ENCODE measurements at regions not wholly inside any gene's neighbourhood (a gene's known extent, or its start where the extent isn't known, plus 50 kb on each side); places are given as distances from the start of the nearest gene placed in this dataset.

- no peak for DNase-seq
- intact Hi-C loops (cut with micrococcal nuclease; ENCODE audit: unreplicated experiment): no loop called here
- no peaks in the 10 kb centered on the region for H3K9me3 Mint-ChIP-seq (ENCODE audit: unreplicated experiment)
- Histone ChIP-seq H3K27me3 (replicated peaks; ENCODE audit: control insufficient read depth, insufficient read depth, low read length) (no peaks in the 10 kb centered on the region), H3K4me3 (ENCODE audit: low read depth, low read length) (no peak overlapping the region), H3K4me1 (no peaks in the 10 kb centered on the region), H3K9me3 (0 out of 2 replicates have a peak, but pooled peaks cover 3% of the 10 kb centered on the region), H3K36me3 (ENCODE audit: control insufficient read depth, insufficient read depth, low read length) (no peaks in the 10 kb centered on the region)
- ChIA-PET POLR2A (no interaction called here), CTCF (no interaction called here)
- no peak overlapping the region for H3K4me3 Mint-ChIP-seq (ENCODE audit: unreplicated experiment)
- TF ChIP-seq CTCF (IDR thresholded peaks at IDR 0.05; ENCODE audit: insufficient read depth in 1 of 2, low read depth in 1 of 2, low read length in 1 of 2, severe bottlenecking in 1 of 2, unreplicated experiment in 1 of 2): no peak
- H3K27ac Mint-ChIP-seq (ENCODE audit: unreplicated experiment): no peak overlapping the region
- H3K4me1 Mint-ChIP-seq (ENCODE audit: low read depth, unreplicated experiment): no peaks in the 10 kb centered on the region
- no TSS peak for BruUV-seq (replicated peaks)
- H3K36me3 Mint-ChIP-seq (ENCODE audit: insufficient read depth, unreplicated experiment): no peaks in the 10 kb centered on the region
- H3K27me3 Mint-ChIP-seq (ENCODE audit: insufficient read depth, unreplicated experiment): no peaks in the 10 kb centered on the region
These were observed 210.3 kb downstream of the POM121L12 start for GRCh38 chr7:53245721-53246120.

DNA sequence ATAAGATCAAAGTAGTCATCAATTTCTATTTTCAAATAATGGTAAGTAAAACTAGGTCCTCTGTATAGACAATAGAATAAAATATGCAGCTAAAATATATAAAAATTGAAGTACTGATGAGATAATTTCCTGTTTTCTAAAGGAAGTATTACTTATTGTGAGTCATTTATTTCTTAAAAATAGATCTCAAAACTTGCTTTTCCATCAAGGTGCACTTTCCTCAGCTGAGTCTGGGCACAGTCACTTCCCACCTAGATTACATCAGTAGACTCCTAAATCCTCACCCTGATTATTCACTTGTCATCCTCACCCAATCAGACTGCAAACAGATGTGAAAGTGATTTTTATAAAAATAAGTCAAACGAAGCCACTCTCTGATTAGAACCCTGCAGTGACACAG, 211.5 kb downstream of the POM121L12 start:
- ChIA-PET CTCF (no interaction called here), POLR2A (no interaction called here)
- no TSS peak for BruUV-seq (replicated peaks)

GRCh38 chr7:53252539-53252938, 217.1 kb downstream of the POM121L12 start:
- ChIA-PET POLR2A (no interaction called here), CTCF (no interaction called here)
- intact Hi-C loops (cut with micrococcal nuclease; ENCODE audit: unreplicated experiment): no loop called here
- Histone ChIP-seq H3K4me3 (ENCODE audit: low read depth, low read length) (no peak overlapping the region), H3K27me3 (replicated peaks; ENCODE audit: control insufficient read depth, insufficient read depth, low read length) (no peaks in the 10 kb centered on the region), H3K9me3 (no peaks in the 10 kb centered on the region; the same call in 1 of the 2 replicates), H3K36me3 (ENCODE audit: control insufficient read depth, insufficient read depth, low read length) (no peaks in the 10 kb centered on the region), H3K4me1 (no peaks in the 10 kb centered on the region)
- H3K9me3 Mint-ChIP-seq (ENCODE audit: unreplicated experiment): peaks cover 11% of the 10 kb centered on the region
- no TSS peak for BruUV-seq (replicated peaks)
- no peaks in the 10 kb centered on the region for H3K27me3 Mint-ChIP-seq (ENCODE audit: insufficient read depth, unreplicated experiment)
- H3K4me3 Mint-ChIP-seq (ENCODE audit: unreplicated experiment): no peak overlapping the region
- H3K27ac Mint-ChIP-seq (ENCODE audit: unreplicated experiment): no peak overlapping the region
- no peaks in the 10 kb centered on the region for H3K36me3 Mint-ChIP-seq (ENCODE audit: insufficient read depth, unreplicated experiment)
- DNase-seq: no peak
- no peak for TF ChIP-seq CTCF (IDR thresholded peaks at IDR 0.05; ENCODE audit: insufficient read depth in 1 of 2, low read depth in 1 of 2, low read length in 1 of 2, severe bottlenecking in 1 of 2, unreplicated experiment in 1 of 2)
- no peaks in the 10 kb centered on the region for H3K4me1 Mint-ChIP-seq (ENCODE audit: low read depth, unreplicated experiment)

More for the DNA sequence above, 211.5 kb downstream of the POM121L12 start:
- H3K9me3 ChIP-seq: 0 out of 2 replicates have a peak, but pooled peaks cover 3% of the 10 kb centered on the region
- no peaks in the 10 kb centered on the region for H3K36me3 ChIP-seq (ENCODE audit: control insufficient read depth, insufficient read depth, low read length)
- DNase-seq: no peak
- intact Hi-C loops (cut with micrococcal nuclease; ENCODE audit: unreplicated experiment): no loop called here
- H3K9me3 Mint-ChIP-seq (ENCODE audit: unreplicated experiment): no peaks in the 10 kb centered on the region
- H3K4me3 ChIP-seq (ENCODE audit: low read depth, low read length): no peak overlapping the region
- no peaks in the 10 kb centered on the region for H3K36me3 Mint-ChIP-seq (ENCODE audit: insufficient read depth, unreplicated experiment)
- H3K4me3 Mint-ChIP-seq (ENCODE audit: unreplicated experiment): no peak overlapping the region
- no peaks in the 10 kb centered on the region for H3K4me1 Mint-ChIP-seq (ENCODE audit: low read depth, unreplicated experiment)
- no peaks in the 10 kb centered on the region for H3K27me3 ChIP-seq (replicated peaks; ENCODE audit: control insufficient read depth, insufficient read depth, low read length)
- H3K27me3 Mint-ChIP-seq (ENCODE audit: insufficient read depth, unreplicated experiment): no peaks in the 10 kb centered on the region
- no peak for TF ChIP-seq CTCF (IDR thresholded peaks at IDR 0.05; ENCODE audit: insufficient read depth in 1 of 2, low read depth in 1 of 2, low read length in 1 of 2, severe bottlenecking in 1 of 2, unreplicated experiment in 1 of 2)
- H3K4me1 ChIP-seq: no peaks in the 10 kb centered on the region
- no peak overlapping the region for H3K27ac Mint-ChIP-seq (ENCODE audit: unreplicated experiment)

All from Caco-2 (cell line).